MCF 10A (cell line): ENCODE measurements at regions not wholly inside any gene's neighbourhood (a gene's known extent, or its start where the extent isn't known, plus 50 kb on each side); places are given as distances from the start of the nearest gene placed in this dataset.

Experiments used
- BruUV-seq: library from RNA; stranded (reverse); fragments of 400-500 nt; replicated peaks from 2 replicates; lab custom pipeline; 2021; lab: Mats Ljungman, UMichigan
- CTCF ChIA-PET: fragments of 300-600 bp; sonication (Branson Sonifier 250); formaldehyde crosslinking; extraction: SDS; loops from one replicate; lab custom pipeline; 2021; ENCODE audit warnings: antibody characterized with exemption, inconsistent platforms; lab: Yijun Ruan, JAX
- POLR2A ChIA-PET: fragments of 300-600, 350-650 bp; sonication (Branson Sonifier 250); formaldehyde crosslinking; extraction: SDS; loops from one replicate; lab custom pipeline; 2020; ENCODE audit warnings: antibody characterized with exemption, inconsistent platforms; lab: Yijun Ruan, JAX
- DNase-seq: peaks from one replicate; pipeline ENCODE4 v3.0.0-alpha.2; 2018; ENCODE audit not compliant: unreplicated experiment
- H3K27ac Mint-ChIP-seq: one replicate; pipeline ENCODE4 v1.8.0; 2022; ENCODE audit warnings: mild to moderate bottlenecking, low read depth, mixed read lengths; ENCODE audit not compliant: unreplicated experiment
- H3K27me3 Mint-ChIP-seq: one replicate; pipeline ENCODE4 v1.8.0; 2022; ENCODE audit warnings: mixed read lengths; ENCODE audit not compliant: insufficient read depth, unreplicated experiment
- H3K36me3 Mint-ChIP-seq: one replicate; pipeline ENCODE4 v1.8.0; 2022; ENCODE audit warnings: mild to moderate bottlenecking, moderate library complexity, mixed read lengths; ENCODE audit not compliant: insufficient read depth, unreplicated experiment
- H3K4me1 Mint-ChIP-seq: one replicate; pipeline ENCODE4 v1.8.0; 2022; ENCODE audit warnings: mixed read lengths; ENCODE audit not compliant: insufficient read depth, unreplicated experiment
- H3K4me3 Mint-ChIP-seq: one replicate; pipeline ENCODE4 v1.8.0; 2022; ENCODE audit warnings: mild to moderate bottlenecking, moderate library complexity, mixed read lengths; ENCODE audit not compliant: unreplicated experiment
- H3K9me3 Mint-ChIP-seq: one replicate; pipeline ENCODE4 v1.8.0; 2022; ENCODE audit warnings: mixed read lengths; ENCODE audit not compliant: unreplicated experiment
- intact Hi-C: fragments of 100-400 bp; cut with micrococcal nuclease; formaldehyde crosslinking; loops from 2 replicates; pipeline ENCODE4 v1.14.1; 2022
- TF ChIP-seq, protein P1 (sequence below): fragments of 200-600 bp; IDR thresholded peaks from one replicate; pipeline ENCODE4 v1.8.0; 2022; ENCODE audit warnings: antibody characterized with exemption, mild to moderate bottlenecking; ENCODE audit not compliant: unreplicated experiment

DNA sequence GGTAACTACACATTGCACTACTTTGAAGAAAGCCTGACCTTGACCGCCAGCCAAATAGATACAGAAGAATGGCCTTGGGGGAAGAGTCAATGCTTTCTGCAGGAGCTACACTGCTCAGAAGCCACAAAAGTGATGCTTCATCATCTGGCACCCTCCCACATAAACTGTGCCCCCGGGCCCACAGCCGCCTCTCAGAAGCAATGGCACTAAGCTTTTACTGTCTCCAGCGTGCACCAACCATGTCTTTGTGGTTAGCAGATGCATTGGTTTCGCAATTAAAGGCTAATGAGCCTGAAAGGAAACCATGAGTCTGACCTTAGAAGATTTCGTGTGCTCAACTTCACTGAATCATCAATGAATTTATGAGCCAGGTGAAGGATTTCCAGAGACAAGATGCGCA, 209.4 kb upstream of the TRIB2 start:
- TF ChIP-seq, protein P1, sequence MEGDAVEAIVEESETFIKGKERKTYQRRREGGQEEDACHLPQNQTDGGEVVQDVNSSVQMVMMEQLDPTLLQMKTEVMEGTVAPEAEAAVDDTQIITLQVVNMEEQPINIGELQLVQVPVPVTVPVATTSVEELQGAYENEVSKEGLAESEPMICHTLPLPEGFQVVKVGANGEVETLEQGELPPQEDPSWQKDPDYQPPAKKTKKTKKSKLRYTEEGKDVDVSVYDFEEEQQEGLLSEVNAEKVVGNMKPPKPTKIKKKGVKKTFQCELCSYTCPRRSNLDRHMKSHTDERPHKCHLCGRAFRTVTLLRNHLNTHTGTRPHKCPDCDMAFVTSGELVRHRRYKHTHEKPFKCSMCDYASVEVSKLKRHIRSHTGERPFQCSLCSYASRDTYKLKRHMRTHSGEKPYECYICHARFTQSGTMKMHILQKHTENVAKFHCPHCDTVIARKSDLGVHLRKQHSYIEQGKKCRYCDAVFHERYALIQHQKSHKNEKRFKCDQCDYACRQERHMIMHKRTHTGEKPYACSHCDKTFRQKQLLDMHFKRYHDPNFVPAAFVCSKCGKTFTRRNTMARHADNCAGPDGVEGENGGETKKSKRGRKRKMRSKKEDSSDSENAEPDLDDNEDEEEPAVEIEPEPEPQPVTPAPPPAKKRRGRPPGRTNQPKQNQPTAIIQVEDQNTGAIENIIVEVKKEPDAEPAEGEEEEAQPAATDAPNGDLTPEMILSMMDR = no peak
- POLR2A ChIA-PET = interaction anchor here (0.7 to 2.3 kb wide), 8 partner anchors 22 to 210 kb away, joined by 3 to 10 read pairs (median 3); partner anchors contain the start of gene TRIB2
- no peaks in the 10 kb centered on the region for H3K27me3 Mint-ChIP-seq
- BruUV-seq = no TSS peak
- no peaks in the 10 kb centered on the region for H3K36me3 Mint-ChIP-seq
- DNase-seq = peak; percentile 99
- peak overlapping the region; percentile 22 for H3K27ac Mint-ChIP-seq
- no peak overlapping the region for H3K4me3 Mint-ChIP-seq
- intact Hi-C loops = loop anchor here (1.0 to 5.0 kb wide), 3 partner anchors 51 to 209 kb away; partner anchors contain the start of gene TRIB2
- H3K9me3 Mint-ChIP-seq = peaks cover 13% of the 10 kb centered on the region
- CTCF ChIA-PET = no interaction called here
- peaks cover 38% of the 10 kb centered on the region for H3K4me1 Mint-ChIP-seq

DNA sequence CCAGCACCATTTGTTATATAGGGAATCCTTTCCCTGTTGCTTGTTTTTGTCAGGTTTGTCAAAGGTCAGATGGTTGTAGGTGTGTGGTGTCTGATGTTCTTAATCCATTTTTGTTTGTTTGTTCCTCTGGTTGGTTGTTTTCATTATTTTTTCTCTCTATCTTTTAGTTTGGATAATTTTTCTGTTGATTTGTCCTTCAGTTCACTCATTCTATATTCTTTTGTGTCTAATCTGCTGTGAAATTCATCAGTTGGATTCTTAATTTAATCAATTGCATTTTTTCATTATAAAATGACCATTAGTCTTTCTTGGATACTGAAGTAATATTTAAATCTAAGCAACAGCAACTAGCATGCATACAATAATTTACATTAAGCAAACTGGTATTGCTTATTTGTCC, 206.7 kb upstream of the TRIB2 start:
- Mint-ChIP-seq H3K27me3 (no peaks in the 10 kb centered on the region), H3K27ac (no peak overlapping the region), H3K4me1 (peaks cover 29% of the 10 kb centered on the region), H3K4me3 (no peak overlapping the region), H3K36me3 (no peaks in the 10 kb centered on the region), H3K9me3 (peaks cover 13% of the 10 kb centered on the region)
- DNase-seq = no peak
- POLR2A ChIA-PET = interaction anchor here (0.5 kb wide), 1 partner anchor 514 kb away, joined by 3 read pairs; no protein-coding TSS in a partner anchor
- BruUV-seq = no TSS peak
- TF ChIP-seq, protein P1 = no peak
- CTCF ChIA-PET = no interaction called here
- intact Hi-C loops = no loop called here

DNA sequence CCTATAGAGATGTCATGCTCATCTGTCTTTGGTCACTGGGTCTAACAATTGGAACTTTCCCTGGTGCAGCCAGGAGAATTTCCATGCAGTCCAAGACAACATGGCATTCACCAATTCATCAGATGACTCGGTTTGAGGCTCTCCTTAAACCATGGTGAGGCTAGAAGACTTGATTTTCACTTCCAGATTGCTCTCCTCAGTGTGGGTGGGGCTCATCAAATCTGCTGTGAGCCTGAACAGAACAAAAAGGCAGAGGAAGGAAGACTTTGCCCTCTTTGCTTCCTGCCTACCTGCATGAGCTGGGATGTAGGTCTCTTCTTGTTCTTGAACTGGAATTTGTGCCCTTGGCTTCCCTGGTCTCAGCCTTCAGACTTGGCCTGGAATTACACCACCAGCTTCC, 203.4 kb upstream of the TRIB2 start:
- TF ChIP-seq, protein P1 = no peak
- BruUV-seq = no TSS peak
- H3K27me3 Mint-ChIP-seq = no peaks in the 10 kb centered on the region
- H3K4me3 Mint-ChIP-seq = no peak overlapping the region
- peaks cover 2% of the 10 kb centered on the region for H3K4me1 Mint-ChIP-seq
- no peak for DNase-seq
- ChIA-PET CTCF (interaction anchor here (0.6 to 0.7 kb wide), 2 partner anchors 225 to 493 kb away, joined by 3 to 7 read pairs; no protein-coding TSS in a partner anchor), POLR2A (interaction anchor here (0.6 kb wide), 1 partner anchor 269 kb away, joined by 3 read pairs; no protein-coding TSS in a partner anchor)
- intact Hi-C loops = no loop called here
- no peak overlapping the region for H3K27ac Mint-ChIP-seq
- peaks cover 13% of the 10 kb centered on the region for H3K9me3 Mint-ChIP-seq
- H3K36me3 Mint-ChIP-seq = no peaks in the 10 kb centered on the region

DNA sequence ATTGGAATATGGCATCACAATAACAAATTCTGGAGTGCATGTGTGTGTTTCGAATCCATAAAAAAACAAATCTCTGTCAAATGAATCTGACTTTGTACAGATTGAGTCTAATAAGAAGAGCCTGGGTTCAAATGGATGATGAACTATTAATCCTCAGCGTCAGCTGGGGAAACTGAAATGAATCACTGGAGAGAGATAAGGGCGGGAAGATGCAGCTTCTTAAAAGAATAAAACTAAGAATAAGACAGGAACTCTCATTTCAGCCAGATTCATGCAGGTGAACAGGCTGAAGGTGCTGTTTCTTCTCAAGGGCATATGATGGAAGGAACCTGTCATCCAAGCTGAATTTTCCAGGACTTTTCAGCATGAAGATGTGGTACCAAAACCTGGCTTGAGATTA, 202.6 kb upstream of the TRIB2 start:
- no peaks in the 10 kb centered on the region for H3K27me3 Mint-ChIP-seq
- no TSS peak for BruUV-seq
- ChIA-PET CTCF (interaction anchor here (0.6 kb wide), 2 partner anchors 412 to 492 kb away, joined by 3 read pairs; no protein-coding TSS in a partner anchor), POLR2A (no interaction called here)
- no peak for DNase-seq
- H3K27ac Mint-ChIP-seq = no peak overlapping the region
- H3K9me3 Mint-ChIP-seq = peaks cover 8% of the 10 kb centered on the region
- TF ChIP-seq, protein P1 = no peak
- H3K4me1 Mint-ChIP-seq = no peaks in the 10 kb centered on the region
- no peak overlapping the region for H3K4me3 Mint-ChIP-seq
- intact Hi-C loops = no loop called here
- H3K36me3 Mint-ChIP-seq = peaks cover 3% of the 10 kb centered on the region
